Stomach (tissue), 4 donors: ENCODE measurements at regions not wholly inside any gene's neighbourhood (a gene's known extent, or its start where the extent isn't known, plus 50 kb on each side); places are given as distances from the start of the nearest gene placed in this dataset.

Experiments
- EP300 ChIP-seq: sonication (generic); formaldehyde crosslinking; IDR thresholded peaks from one replicate; pipeline ENCODE4 v1.6.1; 2017; ENCODE audit warnings: antibody characterized with exemption
- POLR2A ChIP-seq, 4 donors: fragments of 450-650 bp; IDR thresholded peaks; one replicate each; pipeline ENCODE4 v1.6.1; 2016; ENCODE audit warnings: antibody characterized with exemption in 4 of 4, control low read depth in 2 of 4, mild to moderate bottlenecking in 1 of 4, moderate library complexity in 1 of 4
- POLR2AphosphoS5 ChIP-seq, 3 donors: sonication (generic); formaldehyde crosslinking; IDR thresholded peaks; one replicate each; pipeline ENCODE4 v1.6.1; 2016; ENCODE audit warnings: antibody characterized with exemption in 3 of 3
- TF ChIP-seq, protein P1 (sequence below), 7 experiments: fragments of 450-650 bp in 4 of 7; fragments of 200-600 bp in 3 of 7; sonication (generic) in 3 of 7; IDR thresholded peaks; one replicate each; pipeline ENCODE4 v1.5.1; 2016 to 2019; ENCODE audit warnings: antibody characterized with exemption in 7 of 7, control low read depth in 2 of 7, mild to moderate bottlenecking in 1 of 7

- TF ChIP-seq, protein P1, sequence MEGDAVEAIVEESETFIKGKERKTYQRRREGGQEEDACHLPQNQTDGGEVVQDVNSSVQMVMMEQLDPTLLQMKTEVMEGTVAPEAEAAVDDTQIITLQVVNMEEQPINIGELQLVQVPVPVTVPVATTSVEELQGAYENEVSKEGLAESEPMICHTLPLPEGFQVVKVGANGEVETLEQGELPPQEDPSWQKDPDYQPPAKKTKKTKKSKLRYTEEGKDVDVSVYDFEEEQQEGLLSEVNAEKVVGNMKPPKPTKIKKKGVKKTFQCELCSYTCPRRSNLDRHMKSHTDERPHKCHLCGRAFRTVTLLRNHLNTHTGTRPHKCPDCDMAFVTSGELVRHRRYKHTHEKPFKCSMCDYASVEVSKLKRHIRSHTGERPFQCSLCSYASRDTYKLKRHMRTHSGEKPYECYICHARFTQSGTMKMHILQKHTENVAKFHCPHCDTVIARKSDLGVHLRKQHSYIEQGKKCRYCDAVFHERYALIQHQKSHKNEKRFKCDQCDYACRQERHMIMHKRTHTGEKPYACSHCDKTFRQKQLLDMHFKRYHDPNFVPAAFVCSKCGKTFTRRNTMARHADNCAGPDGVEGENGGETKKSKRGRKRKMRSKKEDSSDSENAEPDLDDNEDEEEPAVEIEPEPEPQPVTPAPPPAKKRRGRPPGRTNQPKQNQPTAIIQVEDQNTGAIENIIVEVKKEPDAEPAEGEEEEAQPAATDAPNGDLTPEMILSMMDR (IDR thresholded peaks at IDR 0.05): no peak
- TF ChIP-seq POLR2AphosphoS5 (IDR thresholded peaks at IDR 0.05) (no peak), POLR2A (IDR thresholded peaks at IDR 0.05) (no peak), EP300 (no peak)
These were observed 116.6 kb downstream of the DLL1 start for GRCh38 chr6:170174124-170174770.
